Panc1 (cell line): ENCODE measurements at regions not wholly inside any gene's neighbourhood (a gene's known extent, or its start where the extent isn't known, plus 50 kb on each side); places are given as distances from the start of the nearest gene placed in this dataset.

Source experiments
- ATAC-seq: fragments of 200-7000 bp; cut with Tn5 transposase; 2 replicates; pipeline ENCODE4 v1.9.1; 2020; ENCODE audit warnings: mild to moderate bottlenecking, moderate library complexity
- BruUV-seq: library from RNA; stranded (reverse); fragments of 400-500 nt; replicated peaks from 2 replicates; lab custom pipeline; 2021; lab: Mats Ljungman, UMichigan
- CTCF ChIA-PET: fragments of 300-600 bp; sonication (Branson Sonifier 250); formaldehyde crosslinking; loops from one replicate; lab custom pipeline; 2022; ENCODE audit warnings: antibody characterized with exemption; lab: Charles Lee
- POLR2A ChIA-PET: fragments of 300-600 bp; sonication (Branson Sonifier 250); formaldehyde crosslinking; loops from one replicate; lab custom pipeline; 2022; ENCODE audit warnings: antibody characterized with exemption; lab: Charles Lee
- DNase-seq: peaks from one replicate; pipeline ENCODE4 v3.0.0-alpha.2; 2010; ENCODE audit warnings: low read depth, low spot score
- H3K27ac ChIP-seq: 2 replicates; pipeline ENCODE4 v1.5.1; 2011; ENCODE audit warnings: mild to moderate bottlenecking, low read length, inconsistent platforms
- H3K27me3 ChIP-seq: fragments of 200-500 bp; sonication (Bioruptor generic); 2 replicates; pipeline ENCODE4 v1.6.0; 2014; ENCODE audit warnings: low read length, inconsistent platforms; ENCODE audit not compliant: control insufficient read depth, insufficient read depth
- H3K36me3 ChIP-seq: fragments of 200-500 bp; sonication (Bioruptor generic); 2 replicates; pipeline ENCODE4 v1.5.1; 2014; ENCODE audit warnings: inconsistent platforms, mild to moderate bottlenecking, low read length, moderate library complexity; ENCODE audit not compliant: control insufficient read depth, insufficient read depth
- H3K4me1 ChIP-seq: 2 replicates; pipeline ENCODE4 v1.5.1; 2011; ENCODE audit warnings: inconsistent platforms, mild to moderate bottlenecking, low read length, moderate library complexity; ENCODE audit not compliant: control insufficient read depth, insufficient read depth
- H3K4me3 ChIP-seq, 2 experiments: 2 replicates each; pipeline ENCODE4 v1.5.1; 2011 to 2012; ENCODE audit warnings: low read depth in 2 of 2, low read length in 2 of 2, mild to moderate bottlenecking in 2 of 2, inconsistent platforms in 1 of 2, moderate library complexity in 1 of 2
- H3K9me3 ChIP-seq: fragments of 200-500 bp; sonication (Bioruptor generic); 2 replicates; pipeline ENCODE4 v1.5.1; 2014; ENCODE audit warnings: low read depth, mild to moderate bottlenecking, inconsistent platforms, low read length, moderate library complexity; ENCODE audit not compliant: control insufficient read depth, insufficient read depth
- CTCF ChIP-seq: fragments of 450-650 bp; IDR thresholded peaks from 2 replicates; pipeline ENCODE4 v1.5.1; 2017; ENCODE audit warnings: mild to moderate bottlenecking
- POLR2AphosphoS5 ChIP-seq: IDR thresholded peaks from 2 replicates; pipeline ENCODE4 v1.6.1; 2012; ENCODE audit warnings: mild to moderate bottlenecking, low read depth, low read length, moderate library complexity
- REST ChIP-seq, 2 experiments: IDR thresholded peaks; 2 replicates each; pipeline ENCODE4 v1.6.1; 2011 to 2012; ENCODE audit warnings: low read depth in 2 of 2, control low read depth in 1 of 2, low read length in 1 of 2, mild to moderate bottlenecking in 1 of 2, moderate library complexity in 1 of 2; ENCODE audit not compliant: insufficient read depth in 1 of 2
- SIN3A ChIP-seq: IDR thresholded peaks from 2 replicates; pipeline ENCODE4 v1.6.1; 2012; ENCODE audit warnings: low read depth, mild to moderate bottlenecking, low read length, moderate library complexity, borderline replicate concordance; ENCODE audit not compliant: insufficient read depth
- TCF7L2 ChIP-seq: IDR thresholded peaks from 2 replicates; pipeline ENCODE4 v1.6.1; 2011; ENCODE audit warnings: mild to moderate bottlenecking, low read depth, low read length, inconsistent platforms
- in situ Hi-C: cut with HindIII; loops from 2 replicates; pipeline ENCODE4 v1.10.0; 2016; ENCODE audit warnings: low sequenced_read_pairs, low pct_unique_long_range_greater_than_20kb
- intact Hi-C: fragments of 100-400 bp; cut with micrococcal nuclease; formaldehyde crosslinking; loops from one replicate; pipeline ENCODE4 v1.10.0; 2022; ENCODE audit not compliant: unreplicated experiment

- BruUV-seq, result no TSS peak
- TF ChIP-seq REST (IDR thresholded peaks at IDR 0.05; ENCODE audit: insufficient read depth in 1 of 2, low read depth in 2 of 2, low read length in 1 of 2) (no peak), POLR2AphosphoS5 (no peak), CTCF (no peak), TCF7L2 (no peak), SIN3A (no peak)
- Histone ChIP-seq H3K4me3 (no peak overlapping the region), H3K9me3 (no peaks in the 10 kb centered on the region), H3K27me3 (no peaks in the 10 kb centered on the region), H3K36me3 (no peaks in the 10 kb centered on the region), H3K27ac (no peak overlapping the region), H3K4me1 (no peaks in the 10 kb centered on the region)
- CTCF ChIA-PET, result no interaction called here
- in situ Hi-C loops (no loop called here), intact Hi-C loops (no loop called here)
- POLR2A ChIA-PET, result no interaction called here
- no peak for DNase-seq
- ATAC-seq, result no peak
Observed at GRCh38 chr2:194999771-195000170, 657.3 kb upstream of the SLC39A10 start.

GRCh38 chr2:194992648-194993047, 664.4 kb upstream of the SLC39A10 start:
- ATAC-seq (no peak), DNase-seq (no peak)
- H3K4me3 ChIP-seq, result no peak overlapping the region
- H3K27me3 ChIP-seq, result no peaks in the 10 kb centered on the region
- H3K36me3 ChIP-seq, result no peaks in the 10 kb centered on the region
- H3K9me3 ChIP-seq, result no peaks in the 10 kb centered on the region
- in situ Hi-C loops, result no loop called here
- no peak for TF ChIP-seq POLR2AphosphoS5
- TF ChIP-seq CTCF, result no peak
- BruUV-seq, result no TSS peak
- intact Hi-C loops, result no loop called here
- no peaks in the 10 kb centered on the region for H3K4me1 ChIP-seq
- ChIA-PET CTCF (no interaction called here), POLR2A (no interaction called here)
- no peak overlapping the region for H3K27ac ChIP-seq
